ENCODE measurements at regions not wholly inside any gene's neighbourhood (a gene's known extent, or its start where the extent isn't known, plus 50 kb on each side); places are given as distances from the start of the nearest gene placed in this dataset.

GRCh38 chr9:136607334-136607919, 55.3 kb upstream of the EGFL7 start:
- no peaks in the 10 kb centered on the region for H3K36me3 ChIP-seq (ENCODE audit: insufficient read depth, low read length)
- Mint-ChIP-seq H3K9me3 (no peaks in the 10 kb centered on the region), H3K27ac (no peak overlapping the region), H3K36me3 (ENCODE audit: low read depth) (no peaks in the 10 kb centered on the region), H3K4me3 (no peak overlapping the region), H3K27me3 (peaks cover 29% of the 10 kb centered on the region), H3K4me1 (ENCODE audit: low read depth) (no peaks in the 10 kb centered on the region)
- CTCF ChIA-PET = no interaction called here
- peaks cover 23 to 28% of the 10 kb centered on the region in 2 experiments for H3K27me3 ChIP-seq (ENCODE audit: control insufficient read depth in 1 of 2, insufficient read depth in 2 of 2, low read length in 2 of 2)
- no peak overlapping the region for H3K27ac ChIP-seq (ENCODE audit: low read depth in 1 of 2, low read length in 2 of 2)
- DNase-seq (no peak), ATAC-seq (ENCODE audit: poor library complexity) (no peak)
- peaks cover 3% of the 10 kb centered on the region for H3K4me1 ChIP-seq (ENCODE audit: insufficient read depth, low read length)
- TF ChIP-seq CTCF (IDR thresholded peaks at IDR 0.05) = no peak
- H3K4me3 ChIP-seq (ENCODE audit: low read length) = no peak overlapping the region
- intact Hi-C loops (cut with DNase I, micrococcal nuclease) = no loop called here
- H3K9me3 ChIP-seq (ENCODE audit: control insufficient read depth in 1 of 2, insufficient read depth in 1 of 2, low read length in 2 of 2) = no peaks in the 10 kb centered on the region
- POLR2A ChIA-PET = no interaction called here

GRCh38 chr9:136606687-136607333, 55.9 kb upstream of the EGFL7 start:
- H3K4me1 ChIP-seq (ENCODE audit: insufficient read depth, low read length) = peaks cover 3% of the 10 kb centered on the region
- no peak for DNase-seq
- no peaks in the 10 kb centered on the region for H3K36me3 Mint-ChIP-seq (ENCODE audit: low read depth)
- no peak for ATAC-seq (ENCODE audit: poor library complexity)
- H3K9me3 Mint-ChIP-seq = no peaks in the 10 kb centered on the region
- H3K9me3 ChIP-seq (ENCODE audit: control insufficient read depth in 1 of 2, insufficient read depth in 1 of 2, low read length in 2 of 2) = peaks cover 0 to under 1% of the 10 kb centered on the region in 2 experiments
- H3K36me3 ChIP-seq (ENCODE audit: insufficient read depth, low read length) = no peaks in the 10 kb centered on the region
- H3K4me1 Mint-ChIP-seq (ENCODE audit: low read depth) = no peaks in the 10 kb centered on the region
- peaks cover 29% of the 10 kb centered on the region for H3K27me3 Mint-ChIP-seq
- intact Hi-C loops (cut with DNase I, micrococcal nuclease) = no loop called here
- no peak for TF ChIP-seq CTCF (IDR thresholded peaks at IDR 0.05)
- H3K27ac Mint-ChIP-seq = no peak overlapping the region
- ChIA-PET CTCF (no interaction called here), POLR2A (no interaction called here)
- H3K27me3 ChIP-seq (ENCODE audit: control insufficient read depth in 1 of 2, insufficient read depth in 2 of 2, low read length in 2 of 2) = peaks cover 25 to 30% of the 10 kb centered on the region in 2 experiments
- no peak overlapping the region for H3K4me3 ChIP-seq (ENCODE audit: low read length)
- H3K27ac ChIP-seq (ENCODE audit: low read depth in 1 of 2, low read length in 2 of 2) = no peak overlapping the region
- no peak overlapping the region for H3K4me3 Mint-ChIP-seq

- intact Hi-C loops (cut with DNase I, micrococcal nuclease) = no loop called here
- H3K4me3 ChIP-seq (ENCODE audit: low read length) = no peak overlapping the region
- Mint-ChIP-seq H3K27me3 (peaks cover 29% of the 10 kb centered on the region), H3K4me1 (ENCODE audit: low read depth) (no peaks in the 10 kb centered on the region), H3K4me3 (no peak overlapping the region), H3K36me3 (ENCODE audit: low read depth) (no peaks in the 10 kb centered on the region), H3K27ac (no peak overlapping the region), H3K9me3 (no peaks in the 10 kb centered on the region)
- TF ChIP-seq CTCF (IDR thresholded peaks at IDR 0.05) = no peak
- peaks cover 25 to 30% of the 10 kb centered on the region in 2 experiments for H3K27me3 ChIP-seq (ENCODE audit: control insufficient read depth in 1 of 2, insufficient read depth in 2 of 2, low read length in 2 of 2)
- ChIA-PET POLR2A (no interaction called here), CTCF (no interaction called here)
- no peaks in the 10 kb centered on the region for H3K36me3 ChIP-seq (ENCODE audit: insufficient read depth, low read length)
- no peak overlapping the region for H3K27ac ChIP-seq (ENCODE audit: low read depth in 1 of 2, low read length in 2 of 2)
- peaks cover 3% of the 10 kb centered on the region for H3K4me1 ChIP-seq (ENCODE audit: insufficient read depth, low read length)
- ATAC-seq (ENCODE audit: poor library complexity) (no peak), DNase-seq (no peak)
- H3K9me3 ChIP-seq (ENCODE audit: control insufficient read depth in 1 of 2, insufficient read depth in 1 of 2, low read length in 2 of 2) = peaks cover 0 to 6% of the 10 kb centered on the region in 2 experiments
These were observed 56.6 kb upstream of the EGFL7 start for GRCh38 chr9:136605988-136606660.
